ENCODE measurements at regions not wholly inside any gene's neighbourhood (a gene's known extent, or its start where the extent isn't known, plus 50 kb on each side); places are given as distances from the start of the nearest gene placed in this dataset.

DNA sequence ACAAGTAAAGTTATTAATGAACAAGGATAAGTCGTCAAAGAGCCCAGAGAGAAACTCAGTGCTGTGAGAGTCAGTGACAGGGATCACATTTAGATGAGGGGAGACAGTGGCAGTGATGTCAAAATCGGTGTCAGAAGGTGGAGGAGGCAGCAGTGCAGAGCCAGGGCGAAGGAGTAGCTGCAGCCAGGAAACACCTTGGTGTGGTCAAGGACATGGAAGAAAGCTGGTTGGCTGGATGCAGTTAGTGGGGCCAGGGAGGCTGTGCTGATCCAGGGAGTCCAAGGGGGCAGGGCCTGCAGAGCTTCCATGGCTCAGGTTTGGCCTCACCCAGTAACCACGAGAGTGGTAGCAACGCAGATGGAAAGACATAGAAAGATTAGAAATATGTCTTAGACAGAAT lies 50.7 kb upstream of the ADORA2B start:
- no peak overlapping the region for H3K27ac ChIP-seq
- H3K4me3 ChIP-seq = no peak overlapping the region
- no peaks in the 10 kb centered on the region for H3K27me3 ChIP-seq
- intact Hi-C loops (cut with DNase I) = no loop called here
- H3K9me3 ChIP-seq = no peaks in the 10 kb centered on the region
- peak in 1 of 2 donors; percentile 70 for DNase-seq (ENCODE audit: extremely low spot score in 2 of 2)
- H3K4me1 ChIP-seq = no peaks in the 10 kb centered on the region
- H3K36me3 ChIP-seq = no peaks in the 10 kb centered on the region
- TF ChIP-seq POLR2AphosphoS5 (IDR thresholded peaks at IDR 0.05; ENCODE audit: insufficient read depth in 1 of 2, low read depth in 1 of 2) (no peak), POLR2A (IDR thresholded peaks at IDR 0.05) (no peak), CTCF (IDR thresholded peaks at IDR 0.05) (no peak)

- H3K27me3 ChIP-seq = no peaks in the 10 kb centered on the region
- no peak overlapping the region for H3K27ac ChIP-seq
- no peaks in the 10 kb centered on the region for H3K36me3 ChIP-seq
- no peak overlapping the region for H3K4me3 ChIP-seq
- no peaks in the 10 kb centered on the region for H3K4me1 ChIP-seq
- no peak for TF ChIP-seq POLR2AphosphoS5 (IDR thresholded peaks at IDR 0.05; ENCODE audit: insufficient read depth in 1 of 2, low read depth in 1 of 2)
- no peak for TF ChIP-seq POLR2A (IDR thresholded peaks at IDR 0.05)
- no peak for TF ChIP-seq CTCF (IDR thresholded peaks at IDR 0.05)
- intact Hi-C loops (cut with DNase I) = no loop called here
- no peaks in the 10 kb centered on the region for H3K9me3 ChIP-seq
- DNase-seq (ENCODE audit: extremely low spot score in 2 of 2) = no peak
These were observed 49.8 kb upstream of the ADORA2B start for GRCh38 chr17:15894913-15895658.

Data from vagina (tissue), 2 donors.